OCI-LY1 (cell line): ENCODE measurements at regions not wholly inside any gene's neighbourhood (a gene's known extent, or its start where the extent isn't known, plus 50 kb on each side); places are given as distances from the start of the nearest gene placed in this dataset.

Experiments
- EZH2 ChIP-seq: fragments of 200-600 bp; sonication (generic), shearing (Covaris generic); IDR thresholded peaks from 2 replicates; pipeline ENCODE4 v1.8.0; 2017; ENCODE audit warnings: borderline replicate concordance, mixed run types, mild to moderate bottlenecking, antibody characterized with exemption, low read length, moderate library complexity, mixed read lengths
- TF ChIP-seq, protein P1 (sequence below): fragments of 200-600 bp; sonication (generic), shearing (Covaris generic); IDR thresholded peaks from 2 replicates; pipeline ENCODE4 v1.5.1; 2017; ENCODE audit warnings: mild to moderate bottlenecking, antibody characterized with exemption, low read length, moderate library complexity, mixed read lengths

DNA sequence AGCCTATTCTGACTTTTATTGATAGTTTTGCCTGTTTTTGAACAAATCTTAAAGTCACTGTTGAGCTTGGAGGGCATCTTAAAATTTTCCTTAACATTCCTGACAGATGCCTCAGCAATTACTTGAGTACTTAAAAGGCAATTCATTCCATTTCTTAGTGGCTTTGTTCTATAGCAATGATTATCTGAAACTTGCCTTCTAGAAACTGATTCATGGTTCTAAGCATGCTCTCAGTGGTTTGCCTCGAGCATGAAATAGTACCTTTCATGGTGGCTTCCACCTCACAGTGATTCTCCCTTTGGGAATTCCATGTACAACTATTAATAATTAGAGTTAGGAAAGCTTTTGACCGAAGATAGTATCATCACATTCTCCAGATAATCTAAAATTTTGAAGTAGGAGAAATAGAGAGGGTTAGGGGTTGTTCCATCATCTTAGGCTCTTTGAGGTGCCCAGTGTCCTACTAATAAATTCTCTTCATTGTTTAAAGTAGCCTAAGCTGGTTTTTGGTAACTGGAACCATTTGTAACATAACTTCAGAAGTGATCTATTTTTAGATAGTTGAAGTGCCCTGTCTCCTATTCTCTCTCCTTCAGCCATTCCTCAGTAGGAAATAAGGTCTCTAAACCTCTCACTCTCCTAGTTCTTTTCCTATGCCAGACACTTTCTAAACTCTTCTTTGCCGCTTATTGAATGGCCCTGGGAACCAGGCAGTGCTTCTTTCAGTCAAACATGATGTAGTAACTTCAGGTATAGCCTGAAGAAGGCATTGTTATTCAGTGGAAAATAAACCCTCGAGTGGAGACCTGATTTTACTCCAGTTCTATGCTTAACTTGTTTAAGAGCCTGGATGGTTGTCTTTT, 156.1 kb downstream of the HAUS1 start:
- TF ChIP-seq, protein P1, sequence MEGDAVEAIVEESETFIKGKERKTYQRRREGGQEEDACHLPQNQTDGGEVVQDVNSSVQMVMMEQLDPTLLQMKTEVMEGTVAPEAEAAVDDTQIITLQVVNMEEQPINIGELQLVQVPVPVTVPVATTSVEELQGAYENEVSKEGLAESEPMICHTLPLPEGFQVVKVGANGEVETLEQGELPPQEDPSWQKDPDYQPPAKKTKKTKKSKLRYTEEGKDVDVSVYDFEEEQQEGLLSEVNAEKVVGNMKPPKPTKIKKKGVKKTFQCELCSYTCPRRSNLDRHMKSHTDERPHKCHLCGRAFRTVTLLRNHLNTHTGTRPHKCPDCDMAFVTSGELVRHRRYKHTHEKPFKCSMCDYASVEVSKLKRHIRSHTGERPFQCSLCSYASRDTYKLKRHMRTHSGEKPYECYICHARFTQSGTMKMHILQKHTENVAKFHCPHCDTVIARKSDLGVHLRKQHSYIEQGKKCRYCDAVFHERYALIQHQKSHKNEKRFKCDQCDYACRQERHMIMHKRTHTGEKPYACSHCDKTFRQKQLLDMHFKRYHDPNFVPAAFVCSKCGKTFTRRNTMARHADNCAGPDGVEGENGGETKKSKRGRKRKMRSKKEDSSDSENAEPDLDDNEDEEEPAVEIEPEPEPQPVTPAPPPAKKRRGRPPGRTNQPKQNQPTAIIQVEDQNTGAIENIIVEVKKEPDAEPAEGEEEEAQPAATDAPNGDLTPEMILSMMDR = no peak
- TF ChIP-seq EZH2 = no peak
